Thymus (tissue), 11 donors: ENCODE measurements at regions not wholly inside any gene's neighbourhood (a gene's known extent, or its start where the extent isn't known, plus 50 kb on each side); places are given as distances from the start of the nearest gene placed in this dataset.
A peak's percentile ranks its signal among the peaks of the same experiment; 100 is the strongest.

Source experiments
- DNase-seq, 9 donors: peaks; one replicate each; pipeline ENCODE4 v3.0.0-alpha.2; 2013; ENCODE audit warnings: low spot score in 9 of 9, low read depth in 6 of 9, missing footprints in 1 of 9
- H3K27ac ChIP-seq, 2 donors: one replicate each; pipeline ENCODE4 v1.5.1; 2013; ENCODE audit warnings: control low read depth in 1 of 2, low read depth in 1 of 2, low read length in 1 of 2, mild to moderate bottlenecking in 1 of 2, moderate library complexity in 1 of 2
- H3K27me3 ChIP-seq, 2 donors: one replicate each; pipeline ENCODE4 v1.5.1; 2013; ENCODE audit warnings: low read length in 1 of 2; ENCODE audit not compliant: control insufficient read depth in 2 of 2, insufficient read depth in 1 of 2
- H3K36me3 ChIP-seq, 2 donors: one replicate each; pipeline ENCODE4 v1.5.1; 2013; ENCODE audit warnings: low read length in 1 of 2, mild to moderate bottlenecking in 1 of 2, moderate library complexity in 1 of 2; ENCODE audit not compliant: control insufficient read depth in 2 of 2, insufficient read depth in 2 of 2
- H3K4me1 ChIP-seq, 2 donors: one replicate each; pipeline ENCODE4 v1.5.1; 2013; ENCODE audit warnings: low read length in 2 of 2; ENCODE audit not compliant: control insufficient read depth in 2 of 2, insufficient read depth in 2 of 2
- H3K4me3 ChIP-seq, 2 donors: one replicate each; pipeline ENCODE4 v1.5.1; 2013; ENCODE audit warnings: low read length in 2 of 2, control low read depth in 1 of 2, mild to moderate bottlenecking in 1 of 2
- H3K9me3 ChIP-seq, 2 donors: one replicate each; pipeline ENCODE4 v1.5.1; 2013; ENCODE audit warnings: low read length in 1 of 2, mild to moderate bottlenecking in 1 of 2; ENCODE audit not compliant: control insufficient read depth in 2 of 2, insufficient read depth in 1 of 2
- WGBS: extraction: QIAGEN DNeasy Blood & Tissue Kit; methylation state at CpG from one replicate; pipeline ENCODE4 v1.1.7; 2013; 5-methylcytosine and 5-hydroxymethylcytosine counted together
- donor health status: healthy.

- 97% methylated on average over 24 of the region's 24 CpGs for WGBS
- H3K4me1 ChIP-seq, result peaks cover 0 to 14% of the 10 kb centered on the region in 2 donors
- no peak overlapping the region for H3K4me3 ChIP-seq
- H3K27me3 ChIP-seq, result peaks cover 0 to 7% of the 10 kb centered on the region in 2 donors
- no peaks in the 10 kb centered on the region for H3K36me3 ChIP-seq
- no peaks in the 10 kb centered on the region for H3K9me3 ChIP-seq
- no peak overlapping the region for H3K27ac ChIP-seq
- DNase-seq, result no peak
Measured at GRCh38 chr18:75127143-75128021, 81.6 kb downstream of the PTGR3 start.

GRCh38 chr18:75125382-75126331, 83.3 kb downstream of the PTGR3 start:
- peaks cover 0 to 9% of the 10 kb centered on the region in 2 donors for H3K4me1 ChIP-seq
- no peaks in the 10 kb centered on the region for H3K36me3 ChIP-seq
- peaks cover 0 to 5% of the 10 kb centered on the region in 2 donors for H3K27me3 ChIP-seq
- no peak overlapping the region for H3K27ac ChIP-seq
- DNase-seq, result no peak
- WGBS, result 89% methylated on average over 44 of the region's 44 CpGs
- no peak overlapping the region for H3K4me3 ChIP-seq
- no peaks in the 10 kb centered on the region for H3K9me3 ChIP-seq

- Histone ChIP-seq H3K27ac (no peak overlapping the region), H3K4me3 (no peak overlapping the region), H3K4me1 (peaks cover 0 to 9% of the 10 kb centered on the region in 2 donors), H3K9me3 (no peaks in the 10 kb centered on the region), H3K36me3 (no peaks in the 10 kb centered on the region), H3K27me3 (peaks cover 0 to 5% of the 10 kb centered on the region in 2 donors)
- DNase-seq, result no peak
- WGBS, result 93% methylated on average over 16 of the region's 16 CpGs
Measured at GRCh38 chr18:75124991-75125381, 84.0 kb downstream of the PTGR3 start.

- WGBS, result 95% methylated on average over 14 of the region's 14 CpGs
- H3K4me3 ChIP-seq, result no peak overlapping the region
- peaks cover 0 to 9% of the 10 kb centered on the region in 2 donors for H3K4me1 ChIP-seq
- H3K27me3 ChIP-seq, result peaks cover 0 to 5% of the 10 kb centered on the region in 2 donors
- no peak for DNase-seq
- H3K27ac ChIP-seq, result no peak overlapping the region
- no peaks in the 10 kb centered on the region for H3K9me3 ChIP-seq
- H3K36me3 ChIP-seq, result no peaks in the 10 kb centered on the region
Measured at GRCh38 chr18:75124551-75124950, 84.4 kb downstream of the PTGR3 start.

GRCh38 chr18:75123113-75123512, 85.8 kb downstream of the PTGR3 start:
- no peaks in the 10 kb centered on the region for H3K36me3 ChIP-seq
- no peak overlapping the region for H3K27ac ChIP-seq
- H3K9me3 ChIP-seq, result no peaks in the 10 kb centered on the region
- DNase-seq, result peak in 1 of 9 donors; percentile 8
- peaks cover 0 to 5% of the 10 kb centered on the region in 2 donors for H3K27me3 ChIP-seq
- H3K4me3 ChIP-seq, result no peak overlapping the region
- no peaks in the 10 kb centered on the region for H3K4me1 ChIP-seq
- WGBS, result 85% methylated on average over 12 of the region's 12 CpGs

GRCh38 chr18:75122334-75122958, 86.5 kb downstream of the PTGR3 start:
- Histone ChIP-seq H3K27ac (no peak overlapping the region), H3K27me3 (peaks cover 0 to 5% of the 10 kb centered on the region in 2 donors), H3K36me3 (no peaks in the 10 kb centered on the region), H3K4me3 (no peak overlapping the region), H3K4me1 (no peaks in the 10 kb centered on the region), H3K9me3 (no peaks in the 10 kb centered on the region)
- no peak for DNase-seq
- WGBS, result 95% methylated on average over 7 of the region's 7 CpGs

- H3K9me3 ChIP-seq, result no peaks in the 10 kb centered on the region
- DNase-seq, result no peak
- WGBS, result 85% methylated on average over 3 of the region's 3 CpGs
- H3K4me3 ChIP-seq, result no peak overlapping the region
- H3K36me3 ChIP-seq, result no peaks in the 10 kb centered on the region
- peaks cover 0 to 5% of the 10 kb centered on the region in 2 donors for H3K27me3 ChIP-seq
- no peak overlapping the region for H3K27ac ChIP-seq
- no peaks in the 10 kb centered on the region for H3K4me1 ChIP-seq
Measured at GRCh38 chr18:75121266-75121665, 87.7 kb downstream of the PTGR3 start.

- no peak overlapping the region for H3K27ac ChIP-seq
- no peaks in the 10 kb centered on the region for H3K9me3 ChIP-seq
- H3K27me3 ChIP-seq, result peaks cover 0 to 5% of the 10 kb centered on the region in 2 donors
- H3K4me1 ChIP-seq, result no peaks in the 10 kb centered on the region
- no peak overlapping the region for H3K4me3 ChIP-seq
- DNase-seq, result no peak
- H3K36me3 ChIP-seq, result no peaks in the 10 kb centered on the region
- 96% methylated on average over 13 of the region's 13 CpGs for WGBS
Measured at GRCh38 chr18:75120521-75120920, 88.4 kb downstream of the PTGR3 start.
